Fibroblast of the aortic adventitia (primary cell): ENCODE measurements at regions not wholly inside any gene's neighbourhood (a gene's known extent, or its start where the extent isn't known, plus 50 kb on each side); places are given as distances from the start of the nearest gene placed in this dataset.

Experiments used
- DNase-seq: peaks from one replicate; pipeline ENCODE4 v3.0.0-alpha.2; 2010; ENCODE audit warnings: low read depth
- H3K4me3 ChIP-seq: 2 replicates; pipeline ENCODE4 v1.5.1; 2011; ENCODE audit warnings: low read depth, mild to moderate bottlenecking, control low read depth, low read length, moderate library complexity
- CTCF ChIP-seq: IDR thresholded peaks from 2 replicates; pipeline ENCODE4 v1.5.1; 2011; ENCODE audit warnings: mild to moderate bottlenecking, low read length, control low read depth, inconsistent platforms; ENCODE audit not compliant: insufficient read depth

GRCh38 chr7:46942574-46942973 is 639.3 kb downstream of the TNS3 start:
- no peak overlapping the region for H3K4me3 ChIP-seq
- no peak for DNase-seq
- TF ChIP-seq CTCF: no peak

- DNase-seq: no peak
- TF ChIP-seq CTCF: no peak
- no peak overlapping the region for H3K4me3 ChIP-seq
Measured at GRCh38 chr7:46940178-46940577, 641.7 kb downstream of the TNS3 start.

- no peak for TF ChIP-seq CTCF
- DNase-seq: no peak
Measured at GRCh38 chr7:46939558-46939957, 642.4 kb downstream of the TNS3 start.

GRCh38 chr7:46939089-46939488 is 642.8 kb downstream of the TNS3 start:
- no peak for TF ChIP-seq CTCF

More at GRCh38 chr7:46939558-46939957, 642.4 kb downstream of the TNS3 start:
- H3K4me3 ChIP-seq: no peak overlapping the region

GRCh38 chr7:46937826-46938225 is 644.1 kb downstream of the TNS3 start:
- no peak overlapping the region for H3K4me3 ChIP-seq
- no peak for TF ChIP-seq CTCF
- DNase-seq: no peak

More at GRCh38 chr7:46939089-46939488, 642.8 kb downstream of the TNS3 start:
- no peak for DNase-seq
- H3K4me3 ChIP-seq: no peak overlapping the region

GRCh38 chr7:46934198-46934825 is 647.6 kb downstream of the TNS3 start:
- peak; percentile 21 for DNase-seq
- no peak overlapping the region for H3K4me3 ChIP-seq
- TF ChIP-seq CTCF: no peak

- TF ChIP-seq CTCF: no peak
- no peak overlapping the region for H3K4me3 ChIP-seq
- peak; percentile 84 for DNase-seq
Measured at GRCh38 chr7:46933596-46933995, 648.3 kb downstream of the TNS3 start.
